Inferior parietal cortex (tissue), 1 donor: ENCODE measurements at regions not wholly inside any gene's neighbourhood (a gene's known extent, or its start where the extent isn't known, plus 50 kb on each side); places are given as distances from the start of the nearest gene placed in this dataset.

Source experiments
- DNase-seq: peaks from one replicate; pipeline ENCODE4 v3.0.0-alpha.2; 2016; ENCODE audit errors: extremely low spot score

GRCh38 chr4:96097040-96097607 lies 257.2 kb downstream of the PDHA2 start:
- no peak for DNase-seq

GRCh38 chr4:96097693-96098092 lies 257.8 kb downstream of the PDHA2 start:
- DNase-seq, result no peak

GRCh38 chr4:96099031-96099430 lies 259.1 kb downstream of the PDHA2 start:
- DNase-seq, result no peak

- no peak for DNase-seq
Observed at GRCh38 chr4:96102541-96103026, 262.7 kb downstream of the PDHA2 start.

- DNase-seq, result no peak
Observed at GRCh38 chr4:96103086-96103485, 263.2 kb downstream of the PDHA2 start.

- no peak for DNase-seq
Observed at GRCh38 chr4:96108146-96108545, 268.3 kb downstream of the PDHA2 start.

- DNase-seq, result no peak
Observed at GRCh38 chr4:96112631-96113030, 272.7 kb downstream of the PDHA2 start.

- no peak for DNase-seq
Observed at GRCh38 chr4:96120206-96120605, 280.3 kb downstream of the PDHA2 start.

- no peak for DNase-seq
Observed at GRCh38 chr4:96126227-96126626, 286.3 kb downstream of the PDHA2 start.

GRCh38 chr4:96131186-96131585 lies 291.3 kb downstream of the PDHA2 start:
- no peak for DNase-seq

GRCh38 chr4:96134806-96135205 lies 294.9 kb downstream of the PDHA2 start:
- no peak for DNase-seq

GRCh38 chr4:96136056-96136455 lies 296.2 kb downstream of the PDHA2 start:
- no peak for DNase-seq

- no peak for DNase-seq
Observed at GRCh38 chr4:96139251-96139929, 299.5 kb downstream of the PDHA2 start.

- no peak for DNase-seq
Observed at GRCh38 chr4:96145601-96146000, 305.7 kb downstream of the PDHA2 start.

- DNase-seq, result no peak
Observed at GRCh38 chr4:96146686-96147085, 306.8 kb downstream of the PDHA2 start.

- DNase-seq, result no peak
Observed at GRCh38 chr4:96149894-96150293, 310.0 kb downstream of the PDHA2 start.

- DNase-seq, result no peak
Observed at GRCh38 chr4:96150466-96150865, 310.6 kb downstream of the PDHA2 start.

- no peak for DNase-seq
Observed at GRCh38 chr4:96152824-96153223, 312.9 kb downstream of the PDHA2 start.

- no peak for DNase-seq
Observed at GRCh38 chr4:96154676-96155075, 314.8 kb downstream of the PDHA2 start.

- no peak for DNase-seq
Observed at GRCh38 chr4:96162636-96163035, 322.7 kb downstream of the PDHA2 start.

GRCh38 chr4:96164814-96165351 lies 325.0 kb downstream of the PDHA2 start:
- DNase-seq, result no peak

- DNase-seq, result no peak
Observed at GRCh38 chr4:96166806-96167205, 326.9 kb downstream of the PDHA2 start.

GRCh38 chr4:96170198-96170597 lies 330.3 kb downstream of the PDHA2 start:
- DNase-seq, result no peak
